ENCODE measurements at regions not wholly inside any gene's neighbourhood (a gene's known extent, or its start where the extent isn't known, plus 50 kb on each side); places are given as distances from the start of the nearest gene placed in this dataset.

- no peaks in the 10 kb centered on the region for H3K27me3 ChIP-seq (ENCODE audit: control insufficient read depth in 3 of 3, insufficient read depth in 3 of 3, low read length in 3 of 3)
- H3K4me3 ChIP-seq (ENCODE audit: low read depth in 1 of 3, low read length in 3 of 3), result no peak overlapping the region
- no peaks in the 10 kb centered on the region for H3K9me3 ChIP-seq (ENCODE audit: control insufficient read depth in 2 of 2, insufficient read depth in 1 of 2, low read depth in 1 of 2, low read length in 1 of 2)
- H3K4me1 ChIP-seq (ENCODE audit: control insufficient read depth in 3 of 3, insufficient read depth in 2 of 3, low read depth in 1 of 3, low read length in 2 of 3), result no peaks in the 10 kb centered on the region
- H3K27ac ChIP-seq (ENCODE audit: low read depth in 1 of 3, low read length in 2 of 3), result no peak overlapping the region
- no peak for FAIRE-seq
- DNase-seq, result no peak
- 64 to 70% (median 70%) methylated on average over 3 of the region's 3 CpGs for WGBS, 3 donors
- no peaks in the 10 kb centered on the region for H3K36me3 ChIP-seq (ENCODE audit: control insufficient read depth in 3 of 3, insufficient read depth in 2 of 3, low read depth in 1 of 3, low read length in 3 of 3)
These were observed 773.2 kb upstream of the SLC10A2 start for GRCh38 chr13:103839460-103839859.

GRCh38 chr13:103835052-103835451, 768.8 kb upstream of the SLC10A2 start:
- H3K27ac ChIP-seq (ENCODE audit: low read depth in 1 of 3, low read length in 2 of 3), result no peak overlapping the region
- no peaks in the 10 kb centered on the region for H3K4me1 ChIP-seq (ENCODE audit: control insufficient read depth in 3 of 3, insufficient read depth in 2 of 3, low read depth in 1 of 3, low read length in 2 of 3)
- DNase-seq, result no peak
- FAIRE-seq, result no peak
- H3K4me3 ChIP-seq (ENCODE audit: low read depth in 1 of 3, low read length in 3 of 3), result no peak overlapping the region
- no peaks in the 10 kb centered on the region for H3K9me3 ChIP-seq (ENCODE audit: control insufficient read depth in 2 of 2, insufficient read depth in 1 of 2, low read depth in 1 of 2, low read length in 1 of 2)
- no peaks in the 10 kb centered on the region for H3K36me3 ChIP-seq (ENCODE audit: control insufficient read depth in 3 of 3, insufficient read depth in 2 of 3, low read depth in 1 of 3, low read length in 3 of 3)
- 87 to 91% (median 89%) methylated on average over 3 of the region's 3 CpGs for WGBS, 3 donors
- H3K27me3 ChIP-seq (ENCODE audit: control insufficient read depth in 3 of 3, insufficient read depth in 3 of 3, low read length in 3 of 3), result no peaks in the 10 kb centered on the region

- Histone ChIP-seq H3K9me3 (ENCODE audit: control insufficient read depth in 2 of 2, insufficient read depth in 1 of 2, low read depth in 1 of 2, low read length in 1 of 2) (peaks cover 0 to 8% of the 10 kb centered on the region in 2 donors), H3K27ac (ENCODE audit: low read depth in 1 of 3, low read length in 2 of 3) (no peak overlapping the region)
- 50 to 66% (median 54%) methylated on average over 2 of the region's 2 CpGs for WGBS, 3 donors
These were observed 767.2 kb upstream of the SLC10A2 start for GRCh38 chr13:103833294-103833852.

GRCh38 chr13:103815619-103816018, 749.4 kb upstream of the SLC10A2 start:
- Histone ChIP-seq H3K27me3 (ENCODE audit: control insufficient read depth in 3 of 3, insufficient read depth in 3 of 3, low read length in 3 of 3) (no peaks in the 10 kb centered on the region), H3K4me3 (ENCODE audit: low read depth in 1 of 3, low read length in 3 of 3) (no peak overlapping the region), H3K4me1 (ENCODE audit: control insufficient read depth in 3 of 3, insufficient read depth in 2 of 3, low read depth in 1 of 3, low read length in 2 of 3) (no peaks in the 10 kb centered on the region), H3K27ac (ENCODE audit: low read depth in 1 of 3, low read length in 2 of 3) (no peak overlapping the region), H3K9me3 (ENCODE audit: control insufficient read depth in 2 of 2, insufficient read depth in 1 of 2, low read depth in 1 of 2, low read length in 1 of 2) (peaks cover 0 to 3% of the 10 kb centered on the region in 2 donors), H3K36me3 (ENCODE audit: control insufficient read depth in 3 of 3, insufficient read depth in 2 of 3, low read depth in 1 of 3, low read length in 3 of 3) (no peaks in the 10 kb centered on the region)
- DNase-seq (no peak), FAIRE-seq (no peak)
- WGBS, 3 donors, result 75 to 91% (median 86%) methylated on average over 4 of the region's 4 CpGs

More at GRCh38 chr13:103833294-103833852, 767.2 kb upstream of the SLC10A2 start:
- H3K4me3 ChIP-seq (ENCODE audit: low read depth in 1 of 3, low read length in 3 of 3), result no peak overlapping the region
- H3K4me1 ChIP-seq (ENCODE audit: control insufficient read depth in 3 of 3, insufficient read depth in 2 of 3, low read depth in 1 of 3, low read length in 2 of 3), result no peaks in the 10 kb centered on the region
- DNase-seq (no peak), FAIRE-seq (no peak)
- H3K36me3 ChIP-seq (ENCODE audit: control insufficient read depth in 3 of 3, insufficient read depth in 2 of 3, low read depth in 1 of 3, low read length in 3 of 3), result no peaks in the 10 kb centered on the region
- no peaks in the 10 kb centered on the region for H3K27me3 ChIP-seq (ENCODE audit: control insufficient read depth in 3 of 3, insufficient read depth in 3 of 3, low read length in 3 of 3)

GRCh38 chr13:103812971-103813370, 746.8 kb upstream of the SLC10A2 start:
- Histone ChIP-seq H3K27ac (ENCODE audit: low read depth in 1 of 3, low read length in 2 of 3) (no peak overlapping the region), H3K27me3 (ENCODE audit: control insufficient read depth in 3 of 3, insufficient read depth in 3 of 3, low read length in 3 of 3) (no peaks in the 10 kb centered on the region), H3K36me3 (ENCODE audit: control insufficient read depth in 3 of 3, insufficient read depth in 2 of 3, low read depth in 1 of 3, low read length in 3 of 3) (no peaks in the 10 kb centered on the region), H3K4me1 (ENCODE audit: control insufficient read depth in 3 of 3, insufficient read depth in 2 of 3, low read depth in 1 of 3, low read length in 2 of 3) (no peaks in the 10 kb centered on the region), H3K4me3 (ENCODE audit: low read depth in 1 of 3, low read length in 3 of 3) (no peak overlapping the region), H3K9me3 (ENCODE audit: control insufficient read depth in 2 of 2, insufficient read depth in 1 of 2, low read depth in 1 of 2, low read length in 1 of 2) (peaks cover 0 to 3% of the 10 kb centered on the region in 2 donors)
- WGBS, 3 donors, result 71 to 78% (median 74%) methylated on average over 5 of the region's 5 CpGs
- FAIRE-seq, result no peak
- DNase-seq, result no peak

GRCh38 chr13:103812558-103812957, 746.3 kb upstream of the SLC10A2 start:
- DNase-seq, result no peak
- WGBS, 3 donors, result 71 to 82% (median 77%) methylated on average over 4 of the region's 4 CpGs
- FAIRE-seq, result peak; percentile 72
- no peaks in the 10 kb centered on the region for H3K36me3 ChIP-seq (ENCODE audit: control insufficient read depth in 3 of 3, insufficient read depth in 2 of 3, low read depth in 1 of 3, low read length in 3 of 3)
- H3K27me3 ChIP-seq (ENCODE audit: control insufficient read depth in 3 of 3, insufficient read depth in 3 of 3, low read length in 3 of 3), result no peaks in the 10 kb centered on the region
- H3K4me1 ChIP-seq (ENCODE audit: control insufficient read depth in 3 of 3, insufficient read depth in 2 of 3, low read depth in 1 of 3, low read length in 2 of 3), result no peaks in the 10 kb centered on the region
- H3K27ac ChIP-seq (ENCODE audit: low read depth in 1 of 3, low read length in 2 of 3), result no peak overlapping the region
- no peak overlapping the region for H3K4me3 ChIP-seq (ENCODE audit: low read depth in 1 of 3, low read length in 3 of 3)
- peaks cover 0 to 3% of the 10 kb centered on the region in 2 donors for H3K9me3 ChIP-seq (ENCODE audit: control insufficient read depth in 2 of 2, insufficient read depth in 1 of 2, low read depth in 1 of 2, low read length in 1 of 2)

GRCh38 chr13:103810026-103810425, 743.8 kb upstream of the SLC10A2 start:
- Histone ChIP-seq H3K4me3 (ENCODE audit: low read depth in 1 of 3, low read length in 3 of 3) (no peak overlapping the region), H3K27me3 (ENCODE audit: control insufficient read depth in 3 of 3, insufficient read depth in 3 of 3, low read length in 3 of 3) (no peaks in the 10 kb centered on the region), H3K36me3 (ENCODE audit: control insufficient read depth in 3 of 3, insufficient read depth in 2 of 3, low read depth in 1 of 3, low read length in 3 of 3) (no peaks in the 10 kb centered on the region), H3K4me1 (ENCODE audit: control insufficient read depth in 3 of 3, insufficient read depth in 2 of 3, low read depth in 1 of 3, low read length in 2 of 3) (no peaks in the 10 kb centered on the region), H3K9me3 (ENCODE audit: control insufficient read depth in 2 of 2, insufficient read depth in 1 of 2, low read depth in 1 of 2, low read length in 1 of 2) (peaks cover 0 to 3% of the 10 kb centered on the region in 2 donors), H3K27ac (ENCODE audit: low read depth in 1 of 3, low read length in 2 of 3) (no peak overlapping the region)
- no peak for FAIRE-seq
- no peak for DNase-seq
- whole genome bisulfite sequencing, 3 donors, result 86 to 95% (median 91%) methylated on average over 3 of the region's 3 CpGs

GRCh38 chr13:103805771-103806170, 739.6 kb upstream of the SLC10A2 start:
- Histone ChIP-seq H3K4me1 (ENCODE audit: control insufficient read depth in 3 of 3, insufficient read depth in 2 of 3, low read depth in 1 of 3, low read length in 2 of 3) (no peaks in the 10 kb centered on the region), H3K9me3 (ENCODE audit: control insufficient read depth in 2 of 2, insufficient read depth in 1 of 2, low read depth in 1 of 2, low read length in 1 of 2) (no peaks in the 10 kb centered on the region), H3K27me3 (ENCODE audit: control insufficient read depth in 3 of 3, insufficient read depth in 3 of 3, low read length in 3 of 3) (no peaks in the 10 kb centered on the region), H3K36me3 (ENCODE audit: control insufficient read depth in 3 of 3, insufficient read depth in 2 of 3, low read depth in 1 of 3, low read length in 3 of 3) (no peaks in the 10 kb centered on the region), H3K27ac (ENCODE audit: low read depth in 1 of 3, low read length in 2 of 3) (no peak overlapping the region), H3K4me3 (ENCODE audit: low read depth in 1 of 3, low read length in 3 of 3) (no peak overlapping the region)
- WGBS, 3 donors, result 44 to 54% (median 49%) methylated on average over 4 of the region's 4 CpGs
- FAIRE-seq (no peak), DNase-seq (no peak)

- no peaks in the 10 kb centered on the region for H3K36me3 ChIP-seq (ENCODE audit: control insufficient read depth in 3 of 3, insufficient read depth in 2 of 3, low read depth in 1 of 3, low read length in 3 of 3)
- no peak for FAIRE-seq
- H3K9me3 ChIP-seq (ENCODE audit: control insufficient read depth in 2 of 2, insufficient read depth in 1 of 2, low read depth in 1 of 2, low read length in 1 of 2), result no peaks in the 10 kb centered on the region
- WGBS, 3 donors, result 29 to 45% (median 39%) methylated on average over 2 of the region's 2 CpGs
- H3K27me3 ChIP-seq (ENCODE audit: control insufficient read depth in 3 of 3, insufficient read depth in 3 of 3, low read length in 3 of 3), result no peaks in the 10 kb centered on the region
- no peaks in the 10 kb centered on the region for H3K4me1 ChIP-seq (ENCODE audit: control insufficient read depth in 3 of 3, insufficient read depth in 2 of 3, low read depth in 1 of 3, low read length in 2 of 3)
- DNase-seq, result no peak
- H3K4me3 ChIP-seq (ENCODE audit: low read depth in 1 of 3, low read length in 3 of 3), result no peak overlapping the region
- H3K27ac ChIP-seq (ENCODE audit: low read depth in 1 of 3, low read length in 2 of 3), result no peak overlapping the region
These were observed 737.1 kb upstream of the SLC10A2 start for GRCh38 chr13:103803349-103803748.
